NCI-H2171 treated with DMSO at 0.1 percent for 48 hours (cell line): ENCODE measurements at regions not wholly inside any gene's neighbourhood (a gene's known extent, or its start where the extent isn't known, plus 50 kb on each side); places are given as distances from the start of the nearest gene placed in this dataset.
"Not testable (repeated sequence)": the region's sequence is repeated elsewhere in the genome, so short reads cannot be mapped to it uniquely, and the experiment has no call there.

ENCODE experiments used
- DNase-seq: peaks from one replicate; lab custom pipeline; 2025; lab: John Stamatoyannopoulos, UW

GRCh38 chr21:43287795-43288755, 119.3 kb downstream of the CRYAA start:
- DNase-seq, result no peak

DNA sequence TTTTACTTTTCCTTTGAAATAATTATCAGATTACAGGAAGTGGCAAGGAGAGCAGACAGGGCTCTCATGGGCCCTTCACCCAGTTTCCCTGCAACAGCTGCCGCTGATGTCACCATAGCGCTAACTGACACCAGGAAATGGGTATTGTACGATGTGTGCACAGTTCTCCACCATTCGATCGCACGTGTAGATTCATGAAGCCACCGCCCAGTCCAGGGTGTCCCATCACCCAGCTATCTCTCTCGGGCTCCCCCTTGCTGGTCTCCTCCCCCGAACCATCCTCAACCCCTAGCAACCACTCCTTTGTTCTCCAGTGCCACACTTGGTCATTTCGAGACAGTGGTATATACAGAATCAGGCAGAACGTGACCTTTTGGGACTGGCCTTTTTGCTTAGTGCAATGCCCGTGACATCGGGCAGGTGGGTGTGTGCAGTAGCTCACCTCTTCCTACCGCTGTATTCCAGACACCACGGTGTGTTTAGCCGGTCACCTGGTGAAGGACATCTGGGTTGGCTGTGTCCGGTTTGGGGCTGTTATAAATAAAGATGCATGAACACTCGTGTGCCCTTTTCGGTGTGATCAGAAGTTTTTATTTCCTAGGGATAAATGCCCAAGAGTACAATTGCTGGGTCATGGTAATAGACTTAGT, 118.4 kb downstream of the CRYAA start:
- DNase-seq, result peak; percentile 77

DNA sequence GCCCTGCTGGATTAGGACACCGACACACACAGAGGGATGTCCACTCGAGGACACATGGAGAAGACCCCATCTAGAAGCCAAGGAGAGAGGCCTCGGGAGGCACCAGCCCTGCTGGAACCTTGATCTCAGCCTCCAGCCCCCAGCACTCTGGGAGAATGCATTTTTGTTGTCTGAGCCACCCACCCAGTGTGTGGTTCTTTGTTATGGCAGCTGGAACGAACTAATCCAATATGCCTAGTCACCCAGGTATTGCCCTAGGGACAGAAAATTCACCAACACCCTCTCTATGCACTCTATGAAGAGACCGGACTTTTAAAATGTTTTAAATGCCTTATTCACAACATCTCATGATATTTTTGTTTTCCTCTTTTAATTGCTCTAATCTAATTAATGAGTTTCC, 117.4 kb downstream of the CRYAA start:
- DNase-seq, result no peak

- DNase-seq, result no peak
These were observed 115.9 kb downstream of the CRYAA start for GRCh38 chr21:43284700-43285099.

DNA sequence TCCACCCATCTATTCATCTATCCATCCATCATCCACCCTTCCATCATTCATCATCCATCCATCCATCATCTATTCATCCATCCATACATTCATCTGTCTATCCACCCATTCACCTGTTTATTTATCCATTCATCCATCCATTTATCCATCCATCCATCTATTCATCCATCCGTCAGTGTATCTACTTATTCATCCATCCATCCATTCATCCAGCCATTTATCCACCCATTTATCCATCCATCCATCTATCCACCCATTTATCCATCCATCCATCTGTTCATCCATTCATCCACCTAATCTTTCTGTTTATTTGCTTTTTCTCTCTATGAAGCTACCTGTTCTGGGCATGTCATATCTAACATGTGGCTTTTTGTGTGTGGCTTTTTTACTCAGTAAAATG, 115.4 kb downstream of the CRYAA start:
- no peak for DNase-seq

DNA sequence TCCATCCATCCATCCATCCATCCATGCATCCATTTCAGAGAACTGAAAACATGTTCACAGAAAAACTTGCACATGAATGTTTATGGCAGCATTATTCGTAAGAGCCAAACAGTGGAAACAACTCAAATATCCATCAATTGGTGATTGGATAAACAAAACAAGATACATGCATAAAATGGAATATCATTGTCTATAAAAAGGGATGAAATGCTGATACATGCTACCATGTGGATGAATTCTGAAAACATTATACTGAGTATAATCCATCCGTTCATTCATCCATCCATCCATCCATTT, 115.1 kb downstream of the CRYAA start:
- not testable (repeated sequence) for DNase-seq

- no peak for DNase-seq
These were observed 114.5 kb downstream of the CRYAA start for GRCh38 chr21:43283136-43283924.

GRCh38 chr21:43282358-43283120, 113.7 kb downstream of the CRYAA start:
- DNase-seq, result no peak

DNA sequence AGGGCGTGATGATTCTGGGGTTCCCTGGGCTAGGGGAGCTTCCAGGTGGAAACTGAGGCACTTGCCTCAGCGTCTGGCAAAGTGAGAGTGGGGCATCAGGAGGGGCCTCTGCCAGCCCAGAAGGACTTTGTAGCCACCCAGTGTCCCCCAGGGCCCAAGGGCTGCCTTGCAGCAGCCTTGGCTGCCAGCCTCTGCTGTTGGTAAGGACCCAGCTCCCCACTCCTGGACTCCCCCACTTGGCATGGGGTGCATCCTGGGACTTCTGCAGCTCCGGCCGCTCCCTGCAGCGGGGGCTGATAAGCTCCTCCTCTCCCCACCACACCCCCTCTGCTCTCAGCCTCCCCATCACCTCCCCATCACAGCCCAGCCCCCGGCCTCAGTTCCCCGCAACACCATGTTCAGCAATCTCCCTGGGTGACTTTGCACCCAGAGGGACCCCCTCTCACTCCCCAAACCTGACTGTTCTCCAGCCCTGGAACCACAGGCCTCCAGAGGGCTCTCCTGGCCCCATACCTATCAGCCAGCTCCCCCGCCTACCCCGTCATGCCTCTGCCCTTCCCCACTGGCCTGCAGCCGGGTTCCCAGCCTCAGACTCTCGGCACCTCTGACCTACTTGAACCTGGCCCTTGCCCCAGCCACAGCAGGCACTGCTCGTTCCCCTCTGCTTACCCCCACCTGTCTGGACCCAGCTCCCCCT, 113.0 kb downstream of the CRYAA start:
- DNase-seq, result no peak

GRCh38 chr21:43280949-43281633, 112.3 kb downstream of the CRYAA start:
- no peak for DNase-seq

GRCh38 chr21:43279578-43279894, 110.7 kb downstream of the CRYAA start:
- no peak for DNase-seq

DNA sequence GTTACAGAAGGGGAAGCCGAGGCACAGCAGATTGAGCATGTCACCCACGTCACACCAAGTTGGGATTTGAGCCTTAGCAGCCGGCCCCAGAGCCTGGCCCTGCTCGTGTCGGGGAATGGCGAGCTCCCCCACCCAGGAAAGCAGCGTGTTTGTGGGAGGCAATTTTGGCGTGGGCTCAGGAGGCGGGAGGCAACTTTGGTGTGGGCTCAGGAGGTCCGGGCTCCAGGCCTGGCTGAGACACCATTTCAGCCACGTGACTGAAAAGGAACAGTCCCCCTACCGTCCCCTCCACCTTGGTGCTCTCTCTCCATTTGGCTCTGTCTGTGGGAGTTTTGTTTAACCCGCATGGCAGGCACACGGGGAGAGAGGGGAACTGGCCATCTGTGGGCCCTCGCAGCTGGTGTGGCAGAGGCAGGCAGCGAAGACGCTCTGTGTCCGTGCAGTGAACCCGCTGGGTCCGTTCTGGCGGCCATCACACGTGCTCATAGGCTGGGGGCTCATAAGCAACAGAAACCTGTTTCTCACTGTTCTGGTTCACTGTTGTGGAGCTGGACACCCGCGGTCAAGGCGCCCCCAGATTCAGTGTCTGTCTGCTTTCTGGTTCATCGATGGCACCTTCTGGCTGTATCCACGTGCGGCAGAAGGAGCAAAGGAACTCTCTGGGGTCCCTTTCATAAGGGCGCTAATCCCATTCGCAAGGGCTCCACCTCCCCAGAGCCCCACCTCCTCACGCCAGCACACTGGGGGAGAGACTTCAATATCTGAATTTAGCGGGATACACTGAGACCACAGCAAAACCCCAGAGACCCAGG, 110.2 kb downstream of the CRYAA start:
- no peak for DNase-seq

GRCh38 chr21:43278359-43278758, 109.6 kb downstream of the CRYAA start:
- no peak for DNase-seq

GRCh38 chr21:43277481-43278351, 108.9 kb downstream of the CRYAA start:
- DNase-seq, result no peak

GRCh38 chr21:43276811-43277210, 108.0 kb downstream of the CRYAA start:
- DNase-seq, result no peak

GRCh38 chr21:43275421-43276211, 106.8 kb downstream of the CRYAA start:
- no peak for DNase-seq

GRCh38 chr21:43274946-43275310, 106.1 kb downstream of the CRYAA start:
- DNase-seq, result no peak
